Natural killer cell treated with Interleukin-12 subunit alpha and Interleukin-12 subunit beta and Interleukin-15 and Interleukin-18, amount 100 ng/mL, for 72 hours (primary cell): ENCODE measurements at regions not wholly inside any gene's neighbourhood (a gene's known extent, or its start where the extent isn't known, plus 50 kb on each side); places are given as distances from the start of the nearest gene placed in this dataset.

Experiments
- ATAC-seq, 2 donors: fragments of 150-1000 bp; cut with Tn5 transposase in 1 of 2; sonication (Bioruptor Pico), chemical (Tn5 transposase) in 1 of 2; 2 replicates each; pipeline ENCODE4 v1.10.0; 2021
- DNase-seq: peaks from one replicate; pipeline ENCODE4 v3.0.0; 2022; ENCODE audit warnings: low spot score
- H3K27ac Mint-ChIP-seq, 2 donors: 1 replicate in 1 of 2; 2 replicates in 1 of 2; pipeline ENCODE4 v1.8.0; 2022; ENCODE audit warnings: mixed read lengths in 2 of 2, mild to moderate bottlenecking in 1 of 2, moderate library complexity in 1 of 2
- H3K27me3 Mint-ChIP-seq, 2 donors: 1 replicate in 1 of 2; 2 replicates in 1 of 2; pipeline ENCODE4 v1.8.0; 2022; ENCODE audit warnings: mixed read lengths in 2 of 2
- H3K36me3 Mint-ChIP-seq: one replicate; pipeline ENCODE4 v1.8.0; 2022; ENCODE audit warnings: mixed read lengths
- H3K4me1 Mint-ChIP-seq, 2 donors: 1 replicate in 1 of 2; 2 replicates in 1 of 2; pipeline ENCODE4 v1.8.0; 2022; ENCODE audit warnings: low read depth in 2 of 2, mixed read lengths in 2 of 2, mild to moderate bottlenecking in 1 of 2
- H3K4me3 Mint-ChIP-seq: one replicate; pipeline ENCODE4 v1.8.0; 2022; ENCODE audit warnings: mixed read lengths
- H3K9me3 Mint-ChIP-seq: 2 replicates; pipeline ENCODE4 v1.8.0; 2022; ENCODE audit warnings: mixed read lengths

- no peak overlapping the region for H3K27ac Mint-ChIP-seq
- no peaks in the 10 kb centered on the region for H3K4me1 Mint-ChIP-seq
- ATAC-seq (peak in 1 of 2 donors; percentile 44), DNase-seq (no peak)
- H3K27me3 Mint-ChIP-seq, result peaks cover 0 to 8% of the 10 kb centered on the region in 2 donors
- no peak overlapping the region for H3K4me3 Mint-ChIP-seq
- peaks cover 5% of the 10 kb centered on the region for H3K9me3 Mint-ChIP-seq
- H3K36me3 Mint-ChIP-seq, result no peaks in the 10 kb centered on the region
These were observed 158.8 kb downstream of the NHLRC3 start for GRCh38 chr13:39196965-39197646.

DNA sequence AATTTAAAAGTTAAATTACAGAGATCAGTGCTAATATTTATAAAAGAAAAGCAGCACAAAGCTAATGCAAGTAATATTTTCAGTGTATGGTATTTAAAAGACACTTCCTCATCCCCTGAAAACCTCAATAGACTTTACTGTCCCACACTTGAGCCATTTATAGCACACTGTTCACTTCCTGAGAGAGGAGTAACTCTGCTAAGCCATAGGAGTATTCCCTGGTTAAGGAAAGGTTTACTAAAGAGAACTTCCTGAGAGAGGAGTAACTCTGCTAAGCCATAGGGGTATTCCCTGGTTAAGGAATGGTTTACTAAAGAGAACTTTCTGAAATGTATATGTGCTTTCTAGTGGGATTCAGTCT lies 159.4 kb downstream of the NHLRC3 start:
- no peak for ATAC-seq
- Mint-ChIP-seq H3K27me3 (peaks cover 0 to 8% of the 10 kb centered on the region in 2 donors), H3K4me3 (no peak overlapping the region), H3K4me1 (no peaks in the 10 kb centered on the region), H3K9me3 (peaks cover 5% of the 10 kb centered on the region), H3K27ac (no peak overlapping the region), H3K36me3 (no peaks in the 10 kb centered on the region)
- no peak for DNase-seq

DNA sequence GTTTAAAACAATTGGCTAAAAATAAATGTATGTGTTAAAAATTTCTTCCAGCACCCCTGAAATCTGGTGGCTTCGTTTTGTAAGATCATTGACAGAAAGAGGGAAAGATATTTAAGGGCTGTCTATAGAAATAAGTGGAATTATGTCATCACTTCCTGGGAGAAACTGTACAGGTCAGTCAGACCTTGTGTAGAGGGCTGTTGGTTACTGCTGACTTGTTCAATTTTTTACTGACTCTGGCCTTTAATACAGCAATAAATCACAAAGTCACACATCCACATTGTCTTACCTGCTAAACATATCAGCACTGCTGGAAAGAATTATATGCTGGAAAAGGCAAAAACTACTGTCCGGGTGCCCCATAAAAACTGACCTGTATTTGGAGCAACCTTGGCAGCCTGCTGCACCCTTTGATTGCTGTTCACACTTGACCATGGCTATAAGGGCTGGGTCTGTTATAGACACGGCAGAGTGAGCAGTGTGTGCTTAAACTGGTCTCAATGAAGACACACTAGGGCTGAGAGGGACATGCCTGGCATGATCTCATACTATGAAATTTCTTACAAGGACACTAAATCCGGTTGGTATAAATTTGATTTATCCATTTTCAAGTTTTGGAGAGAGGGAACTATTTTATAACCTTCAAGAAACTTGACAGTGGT lies 162.1 kb downstream of the NHLRC3 start:
- no peak for ATAC-seq
- H3K4me3 Mint-ChIP-seq, result no peak overlapping the region
- no peaks in the 10 kb centered on the region for H3K4me1 Mint-ChIP-seq
- DNase-seq, result no peak
- H3K36me3 Mint-ChIP-seq, result no peaks in the 10 kb centered on the region
- no peaks in the 10 kb centered on the region for H3K27me3 Mint-ChIP-seq
- H3K27ac Mint-ChIP-seq, result no peak overlapping the region
- H3K9me3 Mint-ChIP-seq, result no peaks in the 10 kb centered on the region

DNA sequence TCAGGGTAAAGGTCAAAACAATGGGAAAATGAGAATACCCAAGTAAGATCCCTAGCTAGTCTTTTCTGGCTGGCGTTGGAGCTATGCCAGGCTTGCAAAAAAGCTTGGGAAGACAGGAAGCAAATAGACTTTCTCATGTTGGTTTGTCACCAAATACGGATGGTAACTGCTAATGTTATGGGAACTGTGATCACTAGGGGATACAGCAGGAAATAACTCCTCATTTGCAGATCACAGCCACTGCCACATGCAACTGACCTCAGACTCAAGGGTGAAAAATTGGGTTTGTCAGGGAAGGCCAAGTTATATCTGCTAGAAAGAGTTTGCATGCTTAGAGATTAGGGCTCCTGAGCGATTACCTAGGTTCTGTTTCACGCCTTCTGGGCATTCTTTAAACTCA lies 162.9 kb downstream of the NHLRC3 start:
- Mint-ChIP-seq H3K36me3 (no peaks in the 10 kb centered on the region), H3K27ac (no peak overlapping the region), H3K4me3 (no peak overlapping the region), H3K9me3 (no peaks in the 10 kb centered on the region), H3K4me1 (no peaks in the 10 kb centered on the region), H3K27me3 (no peaks in the 10 kb centered on the region)
- ATAC-seq (no peak), DNase-seq (no peak)

- no peaks in the 10 kb centered on the region for H3K9me3 Mint-ChIP-seq
- H3K4me1 Mint-ChIP-seq, result no peaks in the 10 kb centered on the region
- no peak overlapping the region for H3K27ac Mint-ChIP-seq
- no peaks in the 10 kb centered on the region for H3K27me3 Mint-ChIP-seq
- no peaks in the 10 kb centered on the region for H3K36me3 Mint-ChIP-seq
- DNase-seq (no peak), ATAC-seq (no peak)
- no peak overlapping the region for H3K4me3 Mint-ChIP-seq
These were observed 164.5 kb downstream of the NHLRC3 start for GRCh38 chr13:39202746-39203145.

GRCh38 chr13:39208636-39209035 lies 170.4 kb downstream of the NHLRC3 start:
- Mint-ChIP-seq H3K36me3 (no peaks in the 10 kb centered on the region), H3K27me3 (no peaks in the 10 kb centered on the region)

GRCh38 chr13:39209731-39210531 lies 171.7 kb downstream of the NHLRC3 start:
- Mint-ChIP-seq H3K27me3 (no peaks in the 10 kb centered on the region), H3K27ac (no peak overlapping the region), H3K4me1 (no peaks in the 10 kb centered on the region), H3K36me3 (no peaks in the 10 kb centered on the region), H3K9me3 (peaks cover 12% of the 10 kb centered on the region), H3K4me3 (no peak overlapping the region)
- DNase-seq (no peak), ATAC-seq (no peak)

More at GRCh38 chr13:39208636-39209035, 170.4 kb downstream of the NHLRC3 start:
- H3K4me3 Mint-ChIP-seq, result no peak overlapping the region
- ATAC-seq, result no peak
- H3K9me3 Mint-ChIP-seq, result peaks cover 12% of the 10 kb centered on the region
- no peak for DNase-seq
- H3K4me1 Mint-ChIP-seq, result no peaks in the 10 kb centered on the region
- H3K27ac Mint-ChIP-seq, result no peak overlapping the region

- no peaks in the 10 kb centered on the region for H3K36me3 Mint-ChIP-seq
- no peak overlapping the region for H3K4me3 Mint-ChIP-seq
- H3K9me3 Mint-ChIP-seq, result peaks cover 15% of the 10 kb centered on the region
- no peak for ATAC-seq
- DNase-seq, result no peak
- no peak overlapping the region for H3K27ac Mint-ChIP-seq
- H3K4me1 Mint-ChIP-seq, result no peaks in the 10 kb centered on the region
- H3K27me3 Mint-ChIP-seq, result no peaks in the 10 kb centered on the region
These were observed 172.8 kb downstream of the NHLRC3 start for GRCh38 chr13:39210961-39211534.

DNA sequence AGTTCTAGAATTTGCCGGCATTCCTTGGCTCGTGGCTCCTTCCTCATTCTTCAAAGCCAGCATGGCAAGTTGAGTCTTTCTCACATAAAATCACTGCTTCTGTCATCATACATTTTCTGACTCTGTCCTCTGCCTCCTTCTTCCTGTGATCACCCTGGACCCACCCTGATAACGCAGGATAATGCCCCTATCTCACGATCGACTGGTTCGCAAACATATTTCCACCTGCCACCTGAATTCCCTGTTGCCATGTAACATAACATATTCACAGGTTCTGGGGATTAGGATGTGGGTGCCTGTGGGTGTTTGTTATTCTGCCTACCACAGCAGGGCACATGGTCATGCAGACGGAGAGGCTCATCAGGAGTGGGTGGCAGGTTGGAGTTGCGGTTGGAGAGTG lies 177.7 kb downstream of the NHLRC3 start:
- Mint-ChIP-seq H3K9me3 (peaks cover 14% of the 10 kb centered on the region), H3K4me3 (no peak overlapping the region), H3K27me3 (no peaks in the 10 kb centered on the region), H3K36me3 (no peaks in the 10 kb centered on the region), H3K27ac (no peak overlapping the region), H3K4me1 (no peaks in the 10 kb centered on the region)
- ATAC-seq, result no peak
- DNase-seq, result no peak

- no peak overlapping the region for H3K27ac Mint-ChIP-seq
- no peak overlapping the region for H3K4me3 Mint-ChIP-seq
- H3K36me3 Mint-ChIP-seq, result no peaks in the 10 kb centered on the region
- peaks cover 10% of the 10 kb centered on the region for H3K9me3 Mint-ChIP-seq
- H3K27me3 Mint-ChIP-seq, result no peaks in the 10 kb centered on the region
- ATAC-seq (no peak), DNase-seq (no peak)
- no peaks in the 10 kb centered on the region for H3K4me1 Mint-ChIP-seq
These were observed 179.2 kb downstream of the NHLRC3 start for GRCh38 chr13:39217471-39217870.

GRCh38 chr13:39224671-39225240 lies 186.5 kb downstream of the NHLRC3 start:
- Mint-ChIP-seq H3K36me3 (no peaks in the 10 kb centered on the region), H3K4me3 (no peak overlapping the region), H3K4me1 (no peaks in the 10 kb centered on the region), H3K27ac (no peak overlapping the region), H3K27me3 (no peaks in the 10 kb centered on the region), H3K9me3 (peaks cover 7% of the 10 kb centered on the region)
- DNase-seq (no peak), ATAC-seq (no peak)

GRCh38 chr13:39225860-39226259 lies 187.6 kb downstream of the NHLRC3 start:
- no peak for DNase-seq
- ATAC-seq, result no peak

GRCh38 chr13:39226359-39226758 lies 188.1 kb downstream of the NHLRC3 start:
- Mint-ChIP-seq H3K27ac (no peak overlapping the region), H3K9me3 (peaks cover 7% of the 10 kb centered on the region), H3K4me1 (no peaks in the 10 kb centered on the region)

More at GRCh38 chr13:39225860-39226259, 187.6 kb downstream of the NHLRC3 start:
- H3K4me3 Mint-ChIP-seq, result no peak overlapping the region
- H3K9me3 Mint-ChIP-seq, result peaks cover 7% of the 10 kb centered on the region
- H3K27me3 Mint-ChIP-seq, result no peaks in the 10 kb centered on the region
- H3K4me1 Mint-ChIP-seq, result no peaks in the 10 kb centered on the region
- H3K36me3 Mint-ChIP-seq, result no peaks in the 10 kb centered on the region
- H3K27ac Mint-ChIP-seq, result no peak overlapping the region

More at GRCh38 chr13:39226359-39226758, 188.1 kb downstream of the NHLRC3 start:
- Mint-ChIP-seq H3K27me3 (no peaks in the 10 kb centered on the region), H3K36me3 (no peaks in the 10 kb centered on the region), H3K4me3 (no peak overlapping the region)
- no peak for ATAC-seq
- DNase-seq, result no peak
